Chondrocyte (in vitro differentiated cells): ENCODE measurements at regions not wholly inside any gene's neighbourhood (a gene's known extent, or its start where the extent isn't known, plus 50 kb on each side); places are given as distances from the start of the nearest gene placed in this dataset.
A peak's percentile ranks its signal among the peaks of the same experiment; 100 is the strongest.

Experiments
- DNase-seq: peaks from one replicate; pipeline ENCODE4 v3.0.0; 2021; ENCODE audit warnings: mixed read lengths, low spot score
- H3K27ac Mint-ChIP-seq: one replicate; pipeline ENCODE4 v1.8.0; 2021; ENCODE audit warnings: mild to moderate bottlenecking, moderate library complexity, mixed read lengths; ENCODE audit not compliant: unreplicated experiment
- H3K27me3 Mint-ChIP-seq: 2 replicates; pipeline ENCODE4 v1.8.0; 2021; ENCODE audit warnings: low read depth, mixed read lengths
- H3K36me3 Mint-ChIP-seq: 2 replicates; pipeline ENCODE4 v1.8.0; 2021; ENCODE audit warnings: low read depth, mixed read lengths
- H3K4me1 Mint-ChIP-seq: 2 replicates; pipeline ENCODE4 v1.8.0; 2021; ENCODE audit warnings: low read depth, mild to moderate bottlenecking, mixed read lengths
- H3K4me3 Mint-ChIP-seq: one replicate; pipeline ENCODE4 v1.8.0; 2021; ENCODE audit warnings: mild to moderate bottlenecking, moderate library complexity, mixed read lengths; ENCODE audit not compliant: unreplicated experiment
- H3K9me3 Mint-ChIP-seq: 2 replicates; pipeline ENCODE4 v1.8.0; 2021; ENCODE audit warnings: low read depth, mixed read lengths
- CTCF ChIP-seq: fragments of 200-600 bp; sonication (generic); IDR thresholded peaks from 2 replicates; pipeline ENCODE4 v1.5.0; 2021; ENCODE audit warnings: antibody characterized with exemption, mild to moderate bottlenecking, moderate library complexity

GRCh38 chr3:182252802-182253201 is 540.5 kb upstream of the ATP11B start:
- Mint-ChIP-seq H3K9me3 (no peaks in the 10 kb centered on the region), H3K4me1 (no peaks in the 10 kb centered on the region)

GRCh38 chr3:182255158-182255557 is 538.1 kb upstream of the ATP11B start:
- TF ChIP-seq CTCF: no peak
- H3K36me3 Mint-ChIP-seq: no peaks in the 10 kb centered on the region
- no peaks in the 10 kb centered on the region for H3K4me1 Mint-ChIP-seq
- no peak overlapping the region for H3K4me3 Mint-ChIP-seq
- DNase-seq: no peak
- H3K27me3 Mint-ChIP-seq: peaks cover 2% of the 10 kb centered on the region
- H3K27ac Mint-ChIP-seq: no peak overlapping the region
- H3K9me3 Mint-ChIP-seq: no peaks in the 10 kb centered on the region

More at GRCh38 chr3:182252802-182253201, 540.5 kb upstream of the ATP11B start:
- H3K4me3 Mint-ChIP-seq: no peak overlapping the region
- H3K36me3 Mint-ChIP-seq: no peaks in the 10 kb centered on the region
- no peak for DNase-seq
- no peaks in the 10 kb centered on the region for H3K27me3 Mint-ChIP-seq
- H3K27ac Mint-ChIP-seq: no peak overlapping the region
- no peak for TF ChIP-seq CTCF

- Mint-ChIP-seq H3K9me3 (no peaks in the 10 kb centered on the region), H3K4me3 (no peak overlapping the region), H3K27ac (no peak overlapping the region), H3K27me3 (peaks cover 4% of the 10 kb centered on the region), H3K4me1 (no peaks in the 10 kb centered on the region), H3K36me3 (no peaks in the 10 kb centered on the region)
- no peak for TF ChIP-seq CTCF
- no peak for DNase-seq
Observed at GRCh38 chr3:182257361-182257760, 535.9 kb upstream of the ATP11B start.

GRCh38 chr3:182258538-182259177 is 534.6 kb upstream of the ATP11B start:
- Mint-ChIP-seq H3K27ac (no peak overlapping the region), H3K9me3 (no peaks in the 10 kb centered on the region), H3K36me3 (no peaks in the 10 kb centered on the region), H3K4me3 (no peak overlapping the region), H3K4me1 (no peaks in the 10 kb centered on the region), H3K27me3 (peaks cover 6% of the 10 kb centered on the region)
- no peak for DNase-seq
- peak; percentile 91 for TF ChIP-seq CTCF

GRCh38 chr3:182259579-182259978 is 533.7 kb upstream of the ATP11B start:
- TF ChIP-seq CTCF: no peak
- H3K27ac Mint-ChIP-seq: no peak overlapping the region

More at GRCh38 chr3:182259579-182259978, 533.7 kb upstream of the ATP11B start:
- Mint-ChIP-seq H3K9me3 (no peaks in the 10 kb centered on the region), H3K36me3 (no peaks in the 10 kb centered on the region), H3K4me3 (no peak overlapping the region), H3K27me3 (peaks cover 8% of the 10 kb centered on the region), H3K4me1 (no peaks in the 10 kb centered on the region)
- no peak for DNase-seq
